ENCODE measurements at regions not wholly inside any gene's neighbourhood (a gene's known extent, or its start where the extent isn't known, plus 50 kb on each side); places are given as distances from the start of the nearest gene placed in this dataset.

- no peak for TF ChIP-seq CTCF (IDR thresholded peaks at IDR 0.05; ENCODE audit: borderline replicate concordance, extremely low read depth, insufficient read depth)
- FAIRE-seq (no peak), DNase-seq (no peak)
- Histone ChIP-seq H3K4me1 (ENCODE audit: control insufficient read depth in 2 of 3, insufficient read depth in 2 of 3, low read depth in 1 of 3, low read length in 3 of 3) (no peaks in the 10 kb centered on the region), H3K9me3 (ENCODE audit: control insufficient read depth in 2 of 3, insufficient read depth in 1 of 3, low read length in 3 of 3) (no peaks in the 10 kb centered on the region), H3K36me3 (ENCODE audit: control insufficient read depth in 2 of 3, insufficient read depth in 3 of 3, low read length in 3 of 3) (no peaks in the 10 kb centered on the region), H3K4me3 (ENCODE audit: low read length in 3 of 3) (no peak overlapping the region), H3K27ac (ENCODE audit: low read depth in 2 of 2, low read length in 2 of 2) (no peak overlapping the region), H3K9ac (ENCODE audit: low read length in 3 of 3) (no peak overlapping the region), H3K27me3 (ENCODE audit: control insufficient read depth, insufficient read depth, low read length) (no peaks in the 10 kb centered on the region)
- intact Hi-C loops (cut with DNase I), result no loop called here
These were observed 189.8 kb upstream of the CNTN4 start for GRCh38 chr3:1908651-1909445.

GRCh38 chr3:1910322-1910721 is 188.3 kb upstream of the CNTN4 start:
- Histone ChIP-seq H3K4me3 (ENCODE audit: low read length in 3 of 3) (no peak overlapping the region), H3K36me3 (ENCODE audit: control insufficient read depth in 2 of 3, insufficient read depth in 3 of 3, low read length in 3 of 3) (no peaks in the 10 kb centered on the region), H3K27me3 (ENCODE audit: control insufficient read depth, insufficient read depth, low read length) (no peaks in the 10 kb centered on the region), H3K4me1 (ENCODE audit: control insufficient read depth in 2 of 3, insufficient read depth in 2 of 3, low read depth in 1 of 3, low read length in 3 of 3) (no peaks in the 10 kb centered on the region), H3K9ac (ENCODE audit: low read length in 3 of 3) (no peak overlapping the region), H3K27ac (ENCODE audit: low read depth in 2 of 2, low read length in 2 of 2) (no peak overlapping the region), H3K9me3 (ENCODE audit: control insufficient read depth in 2 of 3, insufficient read depth in 1 of 3, low read length in 3 of 3) (no peaks in the 10 kb centered on the region)
- no peak for TF ChIP-seq CTCF (IDR thresholded peaks at IDR 0.05; ENCODE audit: borderline replicate concordance, extremely low read depth, insufficient read depth)
- FAIRE-seq (no peak), DNase-seq (no peak)
- intact Hi-C loops (cut with DNase I), result no loop called here

- H3K27ac ChIP-seq (ENCODE audit: low read depth in 2 of 2, low read length in 2 of 2), result no peak overlapping the region
- no peaks in the 10 kb centered on the region for H3K36me3 ChIP-seq (ENCODE audit: control insufficient read depth in 2 of 3, insufficient read depth in 3 of 3, low read length in 3 of 3)
- DNase-seq (no peak), FAIRE-seq (no peak)
- no peak overlapping the region for H3K9ac ChIP-seq (ENCODE audit: low read length in 3 of 3)
- no peak overlapping the region for H3K4me3 ChIP-seq (ENCODE audit: low read length in 3 of 3)
- TF ChIP-seq CTCF (IDR thresholded peaks at IDR 0.05; ENCODE audit: borderline replicate concordance, extremely low read depth, insufficient read depth), result no peak
- no peaks in the 10 kb centered on the region for H3K27me3 ChIP-seq (ENCODE audit: control insufficient read depth, insufficient read depth, low read length)
- intact Hi-C loops (cut with DNase I), result no loop called here
- no peaks in the 10 kb centered on the region for H3K9me3 ChIP-seq (ENCODE audit: control insufficient read depth in 2 of 3, insufficient read depth in 1 of 3, low read length in 3 of 3)
- H3K4me1 ChIP-seq (ENCODE audit: control insufficient read depth in 2 of 3, insufficient read depth in 2 of 3, low read depth in 1 of 3, low read length in 3 of 3), result no peaks in the 10 kb centered on the region
These were observed 168.8 kb upstream of the CNTN4 start for GRCh38 chr3:1929788-1930414.

Data from kidney (tissue), 13 donors.